ENCODE measurements at regions not wholly inside any gene's neighbourhood (a gene's known extent, or its start where the extent isn't known, plus 50 kb on each side); places are given as distances from the start of the nearest gene placed in this dataset.

DNA sequence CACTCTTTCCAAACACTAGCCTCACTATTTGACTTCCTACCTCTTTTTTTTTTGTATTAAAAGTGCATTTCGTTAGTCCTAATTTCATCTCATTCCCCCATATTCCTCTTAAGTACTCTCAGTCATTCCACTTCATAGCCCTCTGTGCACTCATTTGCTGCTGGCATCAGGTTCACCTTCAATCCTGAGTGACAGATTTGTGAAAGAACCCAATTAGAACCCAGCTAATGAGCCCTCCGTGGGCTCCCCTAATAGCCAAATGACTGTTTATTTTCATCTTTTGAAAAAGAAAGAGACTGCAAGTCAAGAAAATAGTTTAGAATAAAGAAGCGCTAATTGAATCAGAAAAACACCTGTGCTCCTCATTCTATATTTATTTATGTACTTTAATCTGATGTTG, 512.1 kb upstream of the LRATD1 start:
- H3K4me2 ChIP-seq (ENCODE audit: low read length) = no peak overlapping the region
- TF ChIP-seq EZH2phosphoT487 (IDR thresholded peaks at IDR 0.05; ENCODE audit: borderline replicate concordance, low read length) = no peak
- TF ChIP-seq, protein P1, sequence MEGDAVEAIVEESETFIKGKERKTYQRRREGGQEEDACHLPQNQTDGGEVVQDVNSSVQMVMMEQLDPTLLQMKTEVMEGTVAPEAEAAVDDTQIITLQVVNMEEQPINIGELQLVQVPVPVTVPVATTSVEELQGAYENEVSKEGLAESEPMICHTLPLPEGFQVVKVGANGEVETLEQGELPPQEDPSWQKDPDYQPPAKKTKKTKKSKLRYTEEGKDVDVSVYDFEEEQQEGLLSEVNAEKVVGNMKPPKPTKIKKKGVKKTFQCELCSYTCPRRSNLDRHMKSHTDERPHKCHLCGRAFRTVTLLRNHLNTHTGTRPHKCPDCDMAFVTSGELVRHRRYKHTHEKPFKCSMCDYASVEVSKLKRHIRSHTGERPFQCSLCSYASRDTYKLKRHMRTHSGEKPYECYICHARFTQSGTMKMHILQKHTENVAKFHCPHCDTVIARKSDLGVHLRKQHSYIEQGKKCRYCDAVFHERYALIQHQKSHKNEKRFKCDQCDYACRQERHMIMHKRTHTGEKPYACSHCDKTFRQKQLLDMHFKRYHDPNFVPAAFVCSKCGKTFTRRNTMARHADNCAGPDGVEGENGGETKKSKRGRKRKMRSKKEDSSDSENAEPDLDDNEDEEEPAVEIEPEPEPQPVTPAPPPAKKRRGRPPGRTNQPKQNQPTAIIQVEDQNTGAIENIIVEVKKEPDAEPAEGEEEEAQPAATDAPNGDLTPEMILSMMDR (IDR thresholded peaks at IDR 0.05; ENCODE audit: low read depth, low read length, poor library complexity, severe bottlenecking) = no peak
- H3K27me3 ChIP-seq (ENCODE audit: control insufficient read depth, low read length) = no peaks in the 10 kb centered on the region
- H3K79me2 ChIP-seq (ENCODE audit: control insufficient read depth, low read length) = no peaks in the 10 kb centered on the region
- H3K4me3 ChIP-seq (ENCODE audit: low read length) = no peak overlapping the region
- H3K4me1 ChIP-seq (ENCODE audit: control insufficient read depth, low read length) = no peaks in the 10 kb centered on the region
- H3K36me3 ChIP-seq (ENCODE audit: control insufficient read depth, low read length) = no peaks in the 10 kb centered on the region
- no peaks in the 10 kb centered on the region for H3K9me3 ChIP-seq (ENCODE audit: control insufficient read depth, insufficient read depth, low read length)
- H3K27ac ChIP-seq (ENCODE audit: low read depth, low read length) = no peak overlapping the region
- no peaks in the 10 kb centered on the region for H3K9me2 ChIP-seq (replicated peaks; ENCODE audit: control insufficient read depth, low read length)
- H4K20me1 ChIP-seq (ENCODE audit: control insufficient read depth, insufficient read depth, low read depth, low read length) = no peaks in the 10 kb centered on the region
- H3F3A ChIP-seq (ENCODE audit: control insufficient read depth, insufficient read depth) = no peaks in the 10 kb centered on the region

DNA sequence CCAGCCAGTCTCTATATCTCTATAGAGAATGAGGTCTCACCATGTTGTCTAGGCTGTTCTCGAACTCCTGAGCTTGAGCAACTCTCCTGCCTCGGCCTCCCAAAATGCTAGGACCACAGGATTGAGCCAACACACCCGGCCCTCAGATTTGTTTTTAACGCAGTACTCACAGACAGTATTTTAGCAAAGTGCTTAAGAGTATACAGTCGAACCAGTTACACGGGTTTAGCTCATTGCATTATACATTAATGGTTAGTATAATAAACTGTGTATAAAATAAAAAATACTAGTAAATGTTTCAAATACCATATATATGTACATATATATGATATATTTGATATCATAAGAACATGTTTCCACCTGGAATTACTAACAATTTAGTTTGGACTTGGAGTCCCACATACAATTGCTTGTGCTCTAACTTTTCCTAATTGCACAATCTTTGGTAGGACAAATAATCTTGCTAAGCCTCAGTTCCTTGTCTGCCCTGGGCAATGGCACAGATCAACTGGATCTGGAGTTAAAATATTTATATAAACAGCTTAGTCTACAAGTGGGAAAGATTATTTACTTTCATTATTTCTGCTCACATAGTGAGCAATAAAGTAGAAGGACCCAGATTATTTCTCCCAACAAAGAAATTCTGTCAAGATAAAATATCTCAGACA, 508.9 kb upstream of the LRATD1 start:
- Histone ChIP-seq H3K36me3 (ENCODE audit: control insufficient read depth, low read length) (no peaks in the 10 kb centered on the region), H4K20me1 (ENCODE audit: control insufficient read depth, insufficient read depth, low read depth, low read length) (no peaks in the 10 kb centered on the region), H3K4me1 (ENCODE audit: control insufficient read depth, low read length) (no peaks in the 10 kb centered on the region), H3K79me2 (ENCODE audit: control insufficient read depth, low read length) (no peaks in the 10 kb centered on the region), H3K4me3 (ENCODE audit: low read length) (no peak overlapping the region), H3K9me2 (replicated peaks; ENCODE audit: control insufficient read depth, low read length) (no peaks in the 10 kb centered on the region), H3F3A (ENCODE audit: control insufficient read depth, insufficient read depth) (no peaks in the 10 kb centered on the region), H3K9me3 (ENCODE audit: control insufficient read depth, insufficient read depth, low read length) (no peaks in the 10 kb centered on the region), H3K27me3 (ENCODE audit: control insufficient read depth, low read length) (no peaks in the 10 kb centered on the region), H3K27ac (ENCODE audit: low read depth, low read length) (no peak overlapping the region), H3K4me2 (ENCODE audit: low read length) (no peak overlapping the region)
- no peak for TF ChIP-seq EZH2phosphoT487 (IDR thresholded peaks at IDR 0.05; ENCODE audit: borderline replicate concordance, low read length)
- TF ChIP-seq, protein P1 (IDR thresholded peaks at IDR 0.05; ENCODE audit: low read depth, low read length, poor library complexity, severe bottlenecking) = no peak

DNA sequence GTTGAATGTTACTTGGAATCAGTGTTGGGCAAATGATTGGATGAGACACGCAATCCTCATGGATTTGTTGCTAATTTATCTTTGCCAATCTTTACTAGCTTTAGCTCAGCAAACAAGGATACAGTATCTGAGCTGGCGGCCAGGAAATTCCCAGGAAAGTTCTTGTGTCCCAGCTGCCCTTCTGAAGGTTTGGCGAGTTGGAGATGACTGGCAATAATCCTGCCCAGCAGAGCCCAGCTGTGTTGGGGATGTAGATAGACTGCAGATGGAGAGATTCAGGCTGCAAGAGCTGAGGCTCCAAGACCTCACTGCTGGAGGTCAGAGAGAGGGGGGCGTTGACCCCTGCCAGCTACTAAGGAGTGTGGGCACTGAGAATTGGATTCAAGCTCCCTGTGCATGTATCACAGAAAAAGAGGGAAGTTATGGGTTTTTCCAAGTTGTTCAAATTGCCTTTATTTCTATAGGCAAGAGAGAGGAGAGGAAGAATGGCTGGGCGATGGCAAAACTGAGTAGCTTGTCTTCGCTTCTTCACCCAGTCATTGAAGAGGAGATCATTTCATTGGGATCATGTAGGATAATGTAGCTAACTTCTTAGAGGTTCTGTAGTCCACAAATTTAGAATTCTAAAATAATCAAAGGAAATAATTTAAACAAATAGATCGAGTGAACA, 506.8 kb upstream of the LRATD1 start:
- Histone ChIP-seq H3K36me3 (ENCODE audit: control insufficient read depth, low read length) (no peaks in the 10 kb centered on the region), H3K27ac (ENCODE audit: low read depth, low read length) (no peak overlapping the region), H3F3A (ENCODE audit: control insufficient read depth, insufficient read depth) (no peaks in the 10 kb centered on the region), H3K9me3 (ENCODE audit: control insufficient read depth, insufficient read depth, low read length) (no peaks in the 10 kb centered on the region), H3K4me2 (ENCODE audit: low read length) (no peak overlapping the region), H3K79me2 (ENCODE audit: control insufficient read depth, low read length) (no peaks in the 10 kb centered on the region), H3K4me3 (ENCODE audit: low read length) (no peak overlapping the region), H4K20me1 (ENCODE audit: control insufficient read depth, insufficient read depth, low read depth, low read length) (no peaks in the 10 kb centered on the region), H3K4me1 (ENCODE audit: control insufficient read depth, low read length) (no peaks in the 10 kb centered on the region), H3K27me3 (ENCODE audit: control insufficient read depth, low read length) (no peaks in the 10 kb centered on the region), H3K9me2 (replicated peaks; ENCODE audit: control insufficient read depth, low read length) (no peaks in the 10 kb centered on the region)
- TF ChIP-seq EZH2phosphoT487 (IDR thresholded peaks at IDR 0.05; ENCODE audit: borderline replicate concordance, low read length) = no peak
- TF ChIP-seq, protein P1 (IDR thresholded peaks at IDR 0.05; ENCODE audit: low read depth, low read length, poor library complexity, severe bottlenecking) = no peak

All from DOHH2 (cell line).